IPS-18a (cell line): ENCODE measurements at regions not wholly inside any gene's neighbourhood (a gene's known extent, or its start where the extent isn't known, plus 50 kb on each side); places are given as distances from the start of the nearest gene placed in this dataset.

Source experiments
- H3K27ac ChIP-seq: one replicate; pipeline ENCODE4 v1.5.1; 2013; ENCODE audit warnings: low read length
- H3K27me3 ChIP-seq: one replicate; pipeline ENCODE4 v1.6.1; 2013; ENCODE audit warnings: mild to moderate bottlenecking, low read length; ENCODE audit not compliant: control insufficient read depth, insufficient read depth
- H3K36me3 ChIP-seq: one replicate; pipeline ENCODE4 v1.6.1; 2013; ENCODE audit warnings: low read depth, low read length; ENCODE audit not compliant: control insufficient read depth
- H3K4me1 ChIP-seq: one replicate; pipeline ENCODE4 v1.6.1; 2013; ENCODE audit warnings: low read depth, low read length; ENCODE audit not compliant: control insufficient read depth
- H3K4me3 ChIP-seq: one replicate; pipeline ENCODE4 v1.5.1; 2013; ENCODE audit warnings: low read length
- H3K9ac ChIP-seq: one replicate; pipeline ENCODE4 v1.6.1; 2013; ENCODE audit warnings: mild to moderate bottlenecking, low read length, moderate library complexity
- H3K9me3 ChIP-seq: one replicate; pipeline ENCODE4 v1.6.1; 2013; ENCODE audit warnings: low read depth, low read length; ENCODE audit not compliant: control insufficient read depth

DNA sequence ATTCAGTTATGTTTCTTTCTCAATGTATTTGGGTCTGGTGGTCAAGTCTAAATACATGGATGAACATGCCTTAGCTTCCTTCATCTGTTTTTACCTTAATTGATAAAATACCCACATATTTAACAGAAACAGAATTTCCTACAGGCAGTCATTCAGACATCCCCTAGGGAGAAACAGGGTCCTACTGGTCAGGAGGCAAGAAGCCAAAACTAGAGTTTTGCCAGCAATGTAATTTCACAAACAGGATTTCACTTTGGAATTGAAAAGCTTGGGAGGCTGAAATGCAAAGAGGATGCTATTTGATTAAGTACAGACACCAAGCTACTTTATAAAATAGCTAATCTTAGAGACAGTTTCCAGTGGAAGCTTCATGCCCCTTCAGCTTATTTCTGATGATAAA, 224.2 kb downstream of the SIPA1L2 start:
- H3K36me3 ChIP-seq = no peaks in the 10 kb centered on the region
- H3K9ac ChIP-seq = no peak overlapping the region
- no peak overlapping the region for H3K4me3 ChIP-seq
- no peak overlapping the region for H3K27ac ChIP-seq
- no peaks in the 10 kb centered on the region for H3K9me3 ChIP-seq
- no peaks in the 10 kb centered on the region for H3K4me1 ChIP-seq
- no peaks in the 10 kb centered on the region for H3K27me3 ChIP-seq

GRCh38 chr1:232404981-232405731, 224.8 kb downstream of the SIPA1L2 start:
- no peaks in the 10 kb centered on the region for H3K9me3 ChIP-seq
- no peaks in the 10 kb centered on the region for H3K27me3 ChIP-seq
- H3K9ac ChIP-seq = no peak overlapping the region
- no peaks in the 10 kb centered on the region for H3K36me3 ChIP-seq
- no peak overlapping the region for H3K27ac ChIP-seq
- H3K4me3 ChIP-seq = no peak overlapping the region
- no peaks in the 10 kb centered on the region for H3K4me1 ChIP-seq

DNA sequence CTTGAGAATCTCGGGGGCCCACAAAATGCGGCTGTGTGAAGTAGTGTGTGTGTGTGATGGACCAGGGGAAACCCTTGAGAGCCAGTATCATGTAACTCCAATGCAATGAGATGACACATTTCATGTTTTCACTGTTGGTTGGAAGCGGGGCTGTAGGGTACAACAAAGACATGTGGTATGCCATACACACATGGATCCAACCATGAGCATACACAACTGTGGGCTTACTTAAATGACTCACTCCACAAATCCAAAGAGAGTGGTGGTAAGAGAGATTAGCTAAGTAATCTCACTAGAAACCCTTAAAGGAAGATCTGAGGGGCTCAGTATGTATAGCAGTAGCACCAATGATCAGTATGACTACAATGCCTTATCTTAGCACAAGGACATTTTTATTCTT, 225.7 kb downstream of the SIPA1L2 start:
- Histone ChIP-seq H3K9me3 (no peaks in the 10 kb centered on the region), H3K36me3 (no peaks in the 10 kb centered on the region), H3K27ac (no peak overlapping the region)

DNA sequence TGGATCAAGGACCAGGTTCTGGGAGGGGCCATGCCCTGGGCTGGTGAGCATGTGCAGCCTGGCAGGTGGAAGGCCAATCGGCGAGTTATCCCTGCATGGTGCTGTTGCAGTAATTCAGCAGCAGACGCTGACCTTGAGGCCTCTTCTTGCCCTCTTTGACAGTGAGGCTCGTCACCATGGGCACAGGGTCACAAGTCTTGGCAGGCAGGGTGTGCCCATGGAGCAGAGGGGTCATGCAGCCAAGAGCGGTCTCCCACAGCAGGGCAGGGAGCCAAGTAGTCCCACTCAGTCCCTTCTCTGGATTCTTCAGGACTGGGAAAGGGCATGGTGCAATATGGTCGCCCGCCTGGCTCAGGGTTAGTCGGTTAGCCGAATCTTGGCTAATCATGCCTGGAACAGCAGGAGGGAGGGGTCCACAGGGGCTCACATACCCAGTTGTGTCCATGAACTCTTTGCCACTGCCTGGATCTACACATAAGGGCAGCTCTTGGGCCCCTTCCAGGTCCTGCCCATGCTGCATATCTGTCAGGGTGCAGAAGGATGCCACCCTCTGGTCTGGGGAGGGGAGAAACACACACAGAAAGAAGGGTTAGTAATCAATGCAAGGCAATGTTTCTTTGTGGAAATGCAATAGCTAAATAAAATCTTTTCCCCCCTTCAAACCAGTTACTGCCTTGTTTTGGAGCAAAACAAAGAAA, 226.8 kb downstream of the SIPA1L2 start:
- H3K9me3 ChIP-seq = no peaks in the 10 kb centered on the region
- no peaks in the 10 kb centered on the region for H3K4me1 ChIP-seq
- H3K27ac ChIP-seq = no peak overlapping the region
- no peak overlapping the region for H3K4me3 ChIP-seq
- no peaks in the 10 kb centered on the region for H3K27me3 ChIP-seq
- H3K9ac ChIP-seq = no peak overlapping the region
- no peaks in the 10 kb centered on the region for H3K36me3 ChIP-seq

More for the DNA sequence above, 225.7 kb downstream of the SIPA1L2 start:
- Histone ChIP-seq H3K9ac (no peak overlapping the region), H3K4me3 (no peak overlapping the region), H3K4me1 (no peaks in the 10 kb centered on the region), H3K27me3 (no peaks in the 10 kb centered on the region)

- H3K27me3 ChIP-seq = no peaks in the 10 kb centered on the region
- H3K4me1 ChIP-seq = peaks cover under 1% of the 10 kb centered on the region
- no peak overlapping the region for H3K27ac ChIP-seq
- H3K9me3 ChIP-seq = no peaks in the 10 kb centered on the region
- no peak overlapping the region for H3K4me3 ChIP-seq
- no peaks in the 10 kb centered on the region for H3K36me3 ChIP-seq
- no peak overlapping the region for H3K9ac ChIP-seq
Measured at GRCh38 chr1:232398823-232399222, 231.1 kb downstream of the SIPA1L2 start.

- Histone ChIP-seq H3K4me1 (peaks cover 12% of the 10 kb centered on the region), H3K4me3 (no peak overlapping the region), H3K27me3 (no peaks in the 10 kb centered on the region), H3K36me3 (no peaks in the 10 kb centered on the region), H3K9me3 (no peaks in the 10 kb centered on the region), H3K27ac (no peak overlapping the region), H3K9ac (no peak overlapping the region)
Measured at GRCh38 chr1:232393444-232394146, 236.3 kb downstream of the SIPA1L2 start.

DNA sequence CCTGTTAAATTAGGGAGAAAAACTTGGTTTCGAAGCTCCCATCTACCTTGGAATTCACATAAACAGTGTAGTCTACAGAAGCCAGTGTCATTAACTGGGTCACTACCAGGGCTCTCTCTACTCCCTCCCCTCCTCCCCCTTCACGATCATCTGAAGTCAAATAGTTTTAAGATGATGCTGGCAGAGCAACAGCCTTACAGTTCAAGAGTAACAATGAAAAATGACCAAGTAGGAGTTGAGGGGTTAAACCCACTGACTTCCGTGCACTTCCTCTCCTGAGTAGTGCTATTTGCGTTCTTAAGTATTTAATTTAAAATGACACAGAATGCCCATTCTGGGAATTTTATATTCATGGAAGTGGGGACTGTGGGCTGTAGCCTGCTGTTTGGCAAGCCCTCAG, 236.9 kb downstream of the SIPA1L2 start:
- Histone ChIP-seq H3K36me3 (no peaks in the 10 kb centered on the region), H3K27ac (no peak overlapping the region), H3K4me3 (no peak overlapping the region), H3K9me3 (no peaks in the 10 kb centered on the region), H3K27me3 (no peaks in the 10 kb centered on the region), H3K9ac (no peak overlapping the region), H3K4me1 (peaks cover 12% of the 10 kb centered on the region)

DNA sequence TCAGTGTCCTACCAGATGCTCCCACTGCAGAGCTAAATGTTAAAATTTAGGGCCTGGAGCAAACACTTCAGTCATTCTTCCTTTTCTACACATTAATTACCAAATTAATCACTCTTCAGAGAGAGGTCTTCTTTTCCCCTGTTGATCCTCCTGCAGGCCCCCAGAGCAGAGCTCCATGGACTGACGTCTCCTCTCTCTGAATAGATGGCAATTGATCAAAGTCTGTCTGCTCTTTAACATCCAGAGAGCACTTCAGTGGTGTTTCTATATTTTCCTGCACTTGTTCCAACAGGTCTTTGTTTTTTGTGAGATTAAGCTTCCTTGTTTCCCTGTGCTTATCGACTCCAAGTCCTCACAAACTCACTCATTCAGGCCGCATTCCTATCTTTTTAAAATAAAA, 239.3 kb downstream of the SIPA1L2 start:
- Histone ChIP-seq H3K36me3 (no peaks in the 10 kb centered on the region), H3K27me3 (no peaks in the 10 kb centered on the region), H3K9me3 (no peaks in the 10 kb centered on the region), H3K4me1 (peaks cover 12% of the 10 kb centered on the region), H3K4me3 (no peak overlapping the region), H3K9ac (no peak overlapping the region), H3K27ac (no peak overlapping the region)

- H3K27me3 ChIP-seq = no peaks in the 10 kb centered on the region
- H3K9ac ChIP-seq = no peak overlapping the region
- H3K9me3 ChIP-seq = no peaks in the 10 kb centered on the region
- H3K36me3 ChIP-seq = no peaks in the 10 kb centered on the region
- no peak overlapping the region for H3K4me3 ChIP-seq
- H3K4me1 ChIP-seq = peaks cover 12% of the 10 kb centered on the region
- no peak overlapping the region for H3K27ac ChIP-seq
Measured at GRCh38 chr1:232389744-232390143, 240.2 kb downstream of the SIPA1L2 start.

GRCh38 chr1:232388363-232388762, 241.6 kb downstream of the SIPA1L2 start:
- Histone ChIP-seq H3K4me1 (peaks cover 8% of the 10 kb centered on the region), H3K27me3 (no peaks in the 10 kb centered on the region), H3K9ac (no peak overlapping the region)

GRCh38 chr1:232386721-232387510, 243.0 kb downstream of the SIPA1L2 start:
- H3K27me3 ChIP-seq = no peaks in the 10 kb centered on the region
- H3K36me3 ChIP-seq = no peaks in the 10 kb centered on the region
- no peak overlapping the region for H3K27ac ChIP-seq
- no peak overlapping the region for H3K9ac ChIP-seq
- H3K9me3 ChIP-seq = no peaks in the 10 kb centered on the region
- H3K4me1 ChIP-seq = peaks cover 5% of the 10 kb centered on the region
- H3K4me3 ChIP-seq = no peak overlapping the region

More at GRCh38 chr1:232388363-232388762, 241.6 kb downstream of the SIPA1L2 start:
- no peaks in the 10 kb centered on the region for H3K9me3 ChIP-seq
- no peaks in the 10 kb centered on the region for H3K36me3 ChIP-seq
- no peak overlapping the region for H3K4me3 ChIP-seq
- H3K27ac ChIP-seq = no peak overlapping the region
